ENCODE measurements at regions not wholly inside any gene's neighbourhood (a gene's known extent, or its start where the extent isn't known, plus 50 kb on each side); places are given as distances from the start of the nearest gene placed in this dataset.

DNA sequence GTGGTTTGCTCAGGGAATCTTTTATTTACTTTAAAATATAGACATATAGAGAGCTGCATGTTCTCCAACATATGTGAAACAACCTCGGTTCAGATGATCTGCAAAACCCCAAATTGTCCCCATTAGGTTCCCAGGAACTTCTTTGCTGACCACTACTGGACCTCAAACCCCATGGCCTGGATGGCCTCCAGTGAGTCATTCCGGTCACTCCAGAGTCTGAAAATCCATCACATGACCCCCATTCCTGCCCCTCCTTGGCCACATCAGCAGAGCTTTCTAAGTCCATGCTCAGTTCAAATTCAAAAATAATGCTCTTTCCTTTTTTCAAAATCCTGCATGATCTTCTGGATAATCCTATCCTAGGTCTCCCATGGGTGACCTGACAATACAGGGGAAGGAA lies 271.0 kb downstream of the TNS1 start:
- TF ChIP-seq, protein P1, sequence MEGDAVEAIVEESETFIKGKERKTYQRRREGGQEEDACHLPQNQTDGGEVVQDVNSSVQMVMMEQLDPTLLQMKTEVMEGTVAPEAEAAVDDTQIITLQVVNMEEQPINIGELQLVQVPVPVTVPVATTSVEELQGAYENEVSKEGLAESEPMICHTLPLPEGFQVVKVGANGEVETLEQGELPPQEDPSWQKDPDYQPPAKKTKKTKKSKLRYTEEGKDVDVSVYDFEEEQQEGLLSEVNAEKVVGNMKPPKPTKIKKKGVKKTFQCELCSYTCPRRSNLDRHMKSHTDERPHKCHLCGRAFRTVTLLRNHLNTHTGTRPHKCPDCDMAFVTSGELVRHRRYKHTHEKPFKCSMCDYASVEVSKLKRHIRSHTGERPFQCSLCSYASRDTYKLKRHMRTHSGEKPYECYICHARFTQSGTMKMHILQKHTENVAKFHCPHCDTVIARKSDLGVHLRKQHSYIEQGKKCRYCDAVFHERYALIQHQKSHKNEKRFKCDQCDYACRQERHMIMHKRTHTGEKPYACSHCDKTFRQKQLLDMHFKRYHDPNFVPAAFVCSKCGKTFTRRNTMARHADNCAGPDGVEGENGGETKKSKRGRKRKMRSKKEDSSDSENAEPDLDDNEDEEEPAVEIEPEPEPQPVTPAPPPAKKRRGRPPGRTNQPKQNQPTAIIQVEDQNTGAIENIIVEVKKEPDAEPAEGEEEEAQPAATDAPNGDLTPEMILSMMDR (IDR thresholded peaks at IDR 0.05) = no peak
- no peak for TF ChIP-seq EZH2 (IDR thresholded peaks at IDR 0.05; ENCODE audit: borderline replicate concordance, insufficient read depth, low read depth, low read length, poor library complexity, severe bottlenecking)
